H7 (cell line): ENCODE measurements at regions not wholly inside any gene's neighbourhood (a gene's known extent, or its start where the extent isn't known, plus 50 kb on each side); places are given as distances from the start of the nearest gene placed in this dataset.

Experiments
- DNase-seq: peaks from one replicate; pipeline ENCODE4 v3.0.0; 2012
- H3K27me3 ChIP-seq: 2 replicates; pipeline ENCODE4 v1.6.0; 2011; ENCODE audit warnings: mild to moderate bottlenecking, low read length; ENCODE audit not compliant: control insufficient read depth, insufficient read depth
- H3K36me3 ChIP-seq: replicated peaks from 2 replicates; pipeline ENCODE4 v1.5.1; 2011; ENCODE audit warnings: low read length; ENCODE audit not compliant: control insufficient read depth, insufficient read depth
- H3K4me3 ChIP-seq: 2 replicates; pipeline ENCODE4 v1.5.1; 2011; ENCODE audit warnings: low read depth, mild to moderate bottlenecking, control low read depth, low read length, moderate library complexity; ENCODE audit not compliant: insufficient read depth

- DNase-seq = no peak
- H3K36me3 ChIP-seq = no peaks in the 10 kb centered on the region
- no peaks in the 10 kb centered on the region for H3K27me3 ChIP-seq
- H3K4me3 ChIP-seq = no peak overlapping the region
Measured at GRCh38 chr10:94075506-94075905, 81.8 kb downstream of the PLCE1 start.

- no peaks in the 10 kb centered on the region for H3K27me3 ChIP-seq
- DNase-seq = no peak
Measured at GRCh38 chr10:94076325-94076841, 82.7 kb downstream of the PLCE1 start.

GRCh38 chr10:94077042-94077441, 83.3 kb downstream of the PLCE1 start:
- Histone ChIP-seq H3K27me3 (no peaks in the 10 kb centered on the region), H3K4me3 (no peak overlapping the region), H3K36me3 (no peaks in the 10 kb centered on the region)
- no peak for DNase-seq

More at GRCh38 chr10:94076325-94076841, 82.7 kb downstream of the PLCE1 start:
- no peaks in the 10 kb centered on the region for H3K36me3 ChIP-seq
- H3K4me3 ChIP-seq = no peak overlapping the region

GRCh38 chr10:94080108-94080507, 86.4 kb downstream of the PLCE1 start:
- Histone ChIP-seq H3K4me3 (no peak overlapping the region), H3K27me3 (no peaks in the 10 kb centered on the region), H3K36me3 (no peaks in the 10 kb centered on the region)
- DNase-seq = no peak

GRCh38 chr10:94083662-94084265, 90.0 kb downstream of the PLCE1 start:
- H3K36me3 ChIP-seq = no peaks in the 10 kb centered on the region
- H3K4me3 ChIP-seq = no peak overlapping the region
- H3K27me3 ChIP-seq = no peaks in the 10 kb centered on the region
- DNase-seq = no peak

- no peak overlapping the region for H3K4me3 ChIP-seq
- no peaks in the 10 kb centered on the region for H3K27me3 ChIP-seq
- DNase-seq = no peak
- H3K36me3 ChIP-seq = no peaks in the 10 kb centered on the region
Measured at GRCh38 chr10:94084344-94084743, 90.6 kb downstream of the PLCE1 start.

GRCh38 chr10:94085288-94085687, 91.6 kb downstream of the PLCE1 start:
- no peaks in the 10 kb centered on the region for H3K36me3 ChIP-seq
- H3K4me3 ChIP-seq = no peak overlapping the region

GRCh38 chr10:94085766-94086437, 92.2 kb downstream of the PLCE1 start:
- Histone ChIP-seq H3K4me3 (no peak overlapping the region), H3K36me3 (no peaks in the 10 kb centered on the region), H3K27me3 (no peaks in the 10 kb centered on the region)
- no peak for DNase-seq

More at GRCh38 chr10:94085288-94085687, 91.6 kb downstream of the PLCE1 start:
- no peaks in the 10 kb centered on the region for H3K27me3 ChIP-seq
- no peak for DNase-seq

GRCh38 chr10:94088926-94089381, 95.2 kb downstream of the PLCE1 start:
- Histone ChIP-seq H3K27me3 (no peaks in the 10 kb centered on the region), H3K36me3 (no peaks in the 10 kb centered on the region), H3K4me3 (no peak overlapping the region)
- no peak for DNase-seq

GRCh38 chr10:94091649-94092048, 97.9 kb downstream of the PLCE1 start:
- no peak for DNase-seq
- H3K36me3 ChIP-seq = no peaks in the 10 kb centered on the region
- no peaks in the 10 kb centered on the region for H3K27me3 ChIP-seq
- no peak overlapping the region for H3K4me3 ChIP-seq

GRCh38 chr10:94092848-94093247, 99.1 kb downstream of the PLCE1 start:
- Histone ChIP-seq H3K4me3 (no peak overlapping the region), H3K27me3 (no peaks in the 10 kb centered on the region), H3K36me3 (no peaks in the 10 kb centered on the region)
- DNase-seq = no peak

- Histone ChIP-seq H3K36me3 (no peaks in the 10 kb centered on the region), H3K4me3 (no peak overlapping the region), H3K27me3 (no peaks in the 10 kb centered on the region)
- DNase-seq = no peak
Measured at GRCh38 chr10:94093286-94093905, 99.7 kb downstream of the PLCE1 start.

- H3K36me3 ChIP-seq = no peaks in the 10 kb centered on the region
- H3K4me3 ChIP-seq = no peak overlapping the region
- DNase-seq = no peak
- no peaks in the 10 kb centered on the region for H3K27me3 ChIP-seq
Measured at GRCh38 chr10:94094540-94094939, 100.8 kb downstream of the PLCE1 start.

- H3K36me3 ChIP-seq = no peaks in the 10 kb centered on the region
- no peak overlapping the region for H3K4me3 ChIP-seq
- no peak for DNase-seq
- H3K27me3 ChIP-seq = no peaks in the 10 kb centered on the region
Measured at GRCh38 chr10:94097656-94098055, 103.9 kb downstream of the PLCE1 start.

- Histone ChIP-seq H3K36me3 (no peaks in the 10 kb centered on the region), H3K4me3 (no peak overlapping the region), H3K27me3 (no peaks in the 10 kb centered on the region)
- DNase-seq = no peak
Measured at GRCh38 chr10:94098896-94099295, 105.2 kb downstream of the PLCE1 start.
